ENCODE measurements at regions not wholly inside any gene's neighbourhood (a gene's known extent, or its start where the extent isn't known, plus 50 kb on each side); places are given as distances from the start of the nearest gene placed in this dataset.

GRCh38 chr11:13145461-13145860, 132.1 kb upstream of the BMAL1 start:
- no peak for TF ChIP-seq TAF1 (IDR thresholded peaks at IDR 0.05; ENCODE audit: borderline replicate concordance, low read depth, low read length)
- TF ChIP-seq POLR2A (IDR thresholded peaks at IDR 0.05; ENCODE audit: low read depth, low read length): no peak

All from GM12892 (cell line).